ENCODE measurements at regions not wholly inside any gene's neighbourhood (a gene's known extent, or its start where the extent isn't known, plus 50 kb on each side); places are given as distances from the start of the nearest gene placed in this dataset.

DNA sequence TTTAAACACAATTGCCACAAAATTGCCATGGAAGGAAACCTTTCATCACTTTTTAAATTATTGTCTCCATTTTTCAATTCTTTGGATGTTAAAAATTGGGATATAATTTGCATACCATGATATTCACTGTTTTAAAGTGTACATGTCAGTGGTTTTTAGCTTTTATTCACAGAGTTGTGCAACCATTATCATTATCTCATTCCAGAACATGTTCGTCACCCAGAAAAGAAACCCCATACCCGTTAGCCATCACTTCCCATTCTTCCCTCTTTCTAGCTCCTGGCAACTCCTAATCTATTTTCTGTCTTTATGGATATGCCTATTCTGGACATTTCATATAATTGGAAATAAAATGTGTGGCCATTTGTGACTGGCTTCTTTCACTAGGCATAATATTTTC, 260.3 kb upstream of the FERD3L start:
- Histone ChIP-seq H3K9ac (ENCODE audit: low read length) (no peak overlapping the region), H2AFZ (ENCODE audit: low read depth, low read length, severe bottlenecking) (no peak overlapping the region), H3K27ac (ENCODE audit: low read depth, low read length) (no peak overlapping the region), H3K9me2 (replicated peaks; ENCODE audit: insufficient read depth, low read length) (no peaks in the 10 kb centered on the region), H3K36me3 (ENCODE audit: low read length) (no peaks in the 10 kb centered on the region), H3K4me2 (ENCODE audit: low read depth, low read length, poor library complexity, severe bottlenecking) (no peak overlapping the region), H3K9me3 (ENCODE audit: insufficient read depth, low read length) (no peaks in the 10 kb centered on the region), H3K4me3 (ENCODE audit: insufficient read depth, low read length, poor library complexity, severe bottlenecking) (no peak overlapping the region), H3K79me2 (ENCODE audit: insufficient read depth, low read length) (no peaks in the 10 kb centered on the region), H4K20me1 (ENCODE audit: low read depth, low read length) (no peaks in the 10 kb centered on the region), H3F3A (ENCODE audit: insufficient read depth) (no peaks in the 10 kb centered on the region), H3K27me3 (ENCODE audit: low read length) (no peaks in the 10 kb centered on the region)
- no peak for TF ChIP-seq EZH2phosphoT487 (conservative IDR thresholded peaks at IDR 0.05; ENCODE audit: low read length)

DNA sequence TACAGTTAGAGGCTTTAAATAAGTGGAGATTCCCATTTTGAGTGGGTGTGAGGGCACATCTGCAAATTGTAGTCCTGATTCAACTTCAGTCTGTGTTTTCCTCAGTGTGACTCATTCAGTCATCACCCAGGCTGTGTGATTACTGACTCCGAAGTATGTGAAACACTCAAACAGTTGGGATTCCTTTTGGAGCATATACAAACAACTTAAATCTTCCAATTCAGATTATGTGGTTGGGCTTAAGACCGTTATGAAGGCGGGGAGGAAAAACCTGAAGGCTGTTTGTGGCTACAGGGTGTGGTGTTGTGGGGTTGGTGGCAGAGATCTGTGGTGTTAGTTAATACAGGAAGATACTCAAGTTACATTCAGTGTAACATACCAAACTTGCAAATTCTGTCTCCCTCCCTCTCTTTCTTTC, 259.7 kb upstream of the FERD3L start:
- Histone ChIP-seq H3K79me2 (ENCODE audit: insufficient read depth, low read length) (no peaks in the 10 kb centered on the region), H3K9me3 (ENCODE audit: insufficient read depth, low read length) (no peaks in the 10 kb centered on the region), H3K4me3 (ENCODE audit: insufficient read depth, low read length, poor library complexity, severe bottlenecking) (no peak overlapping the region), H3K27me3 (ENCODE audit: low read length) (no peaks in the 10 kb centered on the region), H3K4me2 (ENCODE audit: low read depth, low read length, poor library complexity, severe bottlenecking) (no peak overlapping the region), H3K9me2 (replicated peaks; ENCODE audit: insufficient read depth, low read length) (no peaks in the 10 kb centered on the region), H4K20me1 (ENCODE audit: low read depth, low read length) (no peaks in the 10 kb centered on the region), H2AFZ (ENCODE audit: low read depth, low read length, severe bottlenecking) (no peak overlapping the region), H3K36me3 (ENCODE audit: low read length) (no peaks in the 10 kb centered on the region), H3F3A (ENCODE audit: insufficient read depth) (no peaks in the 10 kb centered on the region), H3K9ac (ENCODE audit: low read length) (no peak overlapping the region), H3K27ac (ENCODE audit: low read depth, low read length) (no peak overlapping the region)
- TF ChIP-seq, protein P1, sequence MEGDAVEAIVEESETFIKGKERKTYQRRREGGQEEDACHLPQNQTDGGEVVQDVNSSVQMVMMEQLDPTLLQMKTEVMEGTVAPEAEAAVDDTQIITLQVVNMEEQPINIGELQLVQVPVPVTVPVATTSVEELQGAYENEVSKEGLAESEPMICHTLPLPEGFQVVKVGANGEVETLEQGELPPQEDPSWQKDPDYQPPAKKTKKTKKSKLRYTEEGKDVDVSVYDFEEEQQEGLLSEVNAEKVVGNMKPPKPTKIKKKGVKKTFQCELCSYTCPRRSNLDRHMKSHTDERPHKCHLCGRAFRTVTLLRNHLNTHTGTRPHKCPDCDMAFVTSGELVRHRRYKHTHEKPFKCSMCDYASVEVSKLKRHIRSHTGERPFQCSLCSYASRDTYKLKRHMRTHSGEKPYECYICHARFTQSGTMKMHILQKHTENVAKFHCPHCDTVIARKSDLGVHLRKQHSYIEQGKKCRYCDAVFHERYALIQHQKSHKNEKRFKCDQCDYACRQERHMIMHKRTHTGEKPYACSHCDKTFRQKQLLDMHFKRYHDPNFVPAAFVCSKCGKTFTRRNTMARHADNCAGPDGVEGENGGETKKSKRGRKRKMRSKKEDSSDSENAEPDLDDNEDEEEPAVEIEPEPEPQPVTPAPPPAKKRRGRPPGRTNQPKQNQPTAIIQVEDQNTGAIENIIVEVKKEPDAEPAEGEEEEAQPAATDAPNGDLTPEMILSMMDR (IDR thresholded peaks at IDR 0.05; ENCODE audit: insufficient read depth, low read length, poor library complexity, severe bottlenecking), result no peak
- no peak for TF ChIP-seq EZH2phosphoT487 (conservative IDR thresholded peaks at IDR 0.05; ENCODE audit: low read length)

DNA sequence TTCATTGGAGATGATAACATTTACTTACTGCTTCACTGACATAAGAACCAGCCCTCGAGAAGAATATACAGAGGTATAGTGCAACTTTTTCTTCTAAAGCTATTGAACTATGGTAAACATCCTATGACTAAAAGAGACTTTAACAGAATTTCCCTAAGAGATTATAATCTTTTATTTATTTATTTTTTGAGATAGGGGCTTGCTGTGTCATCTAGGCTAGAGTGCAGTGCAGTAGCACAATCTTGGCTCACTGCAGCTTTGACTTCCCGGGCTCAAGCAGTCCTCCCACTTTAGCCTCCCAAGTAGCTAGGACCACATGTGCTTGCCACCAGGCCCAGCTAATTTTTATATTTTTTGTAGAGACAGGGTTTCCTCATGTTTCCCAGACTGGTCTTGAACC, 258.5 kb upstream of the FERD3L start:
- Histone ChIP-seq H3K4me2 (ENCODE audit: low read depth, low read length, poor library complexity, severe bottlenecking) (no peak overlapping the region), H3K9me3 (ENCODE audit: insufficient read depth, low read length) (no peaks in the 10 kb centered on the region), H3K27ac (ENCODE audit: low read depth, low read length) (no peak overlapping the region), H3F3A (ENCODE audit: insufficient read depth) (no peaks in the 10 kb centered on the region), H2AFZ (ENCODE audit: low read depth, low read length, severe bottlenecking) (no peak overlapping the region), H3K4me3 (ENCODE audit: insufficient read depth, low read length, poor library complexity, severe bottlenecking) (no peak overlapping the region), H3K9ac (ENCODE audit: low read length) (no peak overlapping the region), H3K79me2 (ENCODE audit: insufficient read depth, low read length) (no peaks in the 10 kb centered on the region), H4K20me1 (ENCODE audit: low read depth, low read length) (no peaks in the 10 kb centered on the region), H3K9me2 (replicated peaks; ENCODE audit: insufficient read depth, low read length) (no peaks in the 10 kb centered on the region), H3K27me3 (ENCODE audit: low read length) (no peaks in the 10 kb centered on the region), H3K36me3 (ENCODE audit: low read length) (no peaks in the 10 kb centered on the region)
- TF ChIP-seq, protein P1 (IDR thresholded peaks at IDR 0.05; ENCODE audit: insufficient read depth, low read length, poor library complexity, severe bottlenecking), result no peak
- no peak for TF ChIP-seq EZH2phosphoT487 (conservative IDR thresholded peaks at IDR 0.05; ENCODE audit: low read length)

DNA sequence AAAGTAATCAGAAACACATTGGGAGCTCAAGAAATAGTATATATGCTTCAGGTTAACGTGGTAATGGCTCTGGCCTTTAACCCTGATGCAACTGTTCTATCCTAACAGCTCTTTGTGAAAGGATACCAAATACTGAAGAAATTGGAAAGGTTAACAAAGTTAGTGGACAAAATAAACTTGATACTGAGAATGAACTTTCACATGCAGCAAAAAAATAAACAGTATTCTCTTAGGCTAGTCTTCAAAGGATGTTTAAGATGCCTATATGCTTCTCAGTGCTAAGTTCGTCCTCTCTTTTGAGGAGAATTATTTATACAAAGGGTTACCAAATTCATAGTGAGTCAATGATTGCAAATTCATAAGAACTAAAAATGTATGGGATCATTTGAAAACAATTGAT, 256.2 kb upstream of the FERD3L start:
- no peaks in the 10 kb centered on the region for H3K9me3 ChIP-seq (ENCODE audit: insufficient read depth, low read length)
- no peaks in the 10 kb centered on the region for H3F3A ChIP-seq (ENCODE audit: insufficient read depth)
- no peak overlapping the region for H3K4me2 ChIP-seq (ENCODE audit: low read depth, low read length, poor library complexity, severe bottlenecking)
- H3K9ac ChIP-seq (ENCODE audit: low read length), result no peak overlapping the region
- TF ChIP-seq EZH2phosphoT487 (conservative IDR thresholded peaks at IDR 0.05; ENCODE audit: low read length), result no peak
- TF ChIP-seq, protein P1 (IDR thresholded peaks at IDR 0.05; ENCODE audit: insufficient read depth, low read length, poor library complexity, severe bottlenecking), result no peak
- no peaks in the 10 kb centered on the region for H3K36me3 ChIP-seq (ENCODE audit: low read length)
- H3K4me3 ChIP-seq (ENCODE audit: insufficient read depth, low read length, poor library complexity, severe bottlenecking), result no peak overlapping the region
- no peak overlapping the region for H2AFZ ChIP-seq (ENCODE audit: low read depth, low read length, severe bottlenecking)
- no peaks in the 10 kb centered on the region for H3K9me2 ChIP-seq (replicated peaks; ENCODE audit: insufficient read depth, low read length)
- H4K20me1 ChIP-seq (ENCODE audit: low read depth, low read length), result no peaks in the 10 kb centered on the region
- H3K27ac ChIP-seq (ENCODE audit: low read depth, low read length), result no peak overlapping the region
- no peaks in the 10 kb centered on the region for H3K27me3 ChIP-seq (ENCODE audit: low read length)
- no peaks in the 10 kb centered on the region for H3K79me2 ChIP-seq (ENCODE audit: insufficient read depth, low read length)
